ENCODE measurements at regions not wholly inside any gene's neighbourhood (a gene's known extent, or its start where the extent isn't known, plus 50 kb on each side); places are given as distances from the start of the nearest gene placed in this dataset.

DNA sequence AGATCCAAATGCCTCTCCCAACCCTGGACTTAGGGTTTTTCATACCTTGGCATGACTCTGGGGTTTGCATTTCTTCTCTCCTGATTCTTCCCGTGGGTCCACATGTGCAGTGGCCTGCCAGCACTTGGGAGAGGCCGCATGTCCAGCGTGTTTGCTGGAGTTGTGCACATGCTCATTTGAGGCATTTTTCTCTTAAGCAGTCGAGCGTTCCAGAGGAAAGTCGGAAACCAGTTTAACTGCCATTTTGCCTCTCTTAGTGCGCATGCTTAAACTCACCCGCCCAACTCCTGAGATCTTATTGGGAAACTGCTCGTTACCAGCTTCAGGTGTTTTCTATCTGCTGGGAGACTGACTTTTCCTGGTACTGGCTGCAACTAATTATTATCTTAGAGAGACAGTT lies 888.4 kb upstream of the PHF14 start:
- no peak for TF ChIP-seq CTCF (IDR thresholded peaks at IDR 0.05; ENCODE audit: low read length)
- no peak for TF ChIP-seq EZH2 (IDR thresholded peaks at IDR 0.05; ENCODE audit: borderline replicate concordance, low read length)

Measured in OCI-LY1 (cell line).